GM21576 (cell line): ENCODE measurements at regions not wholly inside any gene's neighbourhood (a gene's known extent, or its start where the extent isn't known, plus 50 kb on each side); places are given as distances from the start of the nearest gene placed in this dataset.

Experiments used
- ATAC-seq: cut with Tn5 transposase; IDR thresholded peaks from one replicate; pipeline ENCODE4 v1.9.1; 2021; ENCODE audit warnings: mild to moderate bottlenecking, moderate library complexity; ENCODE audit not compliant: unreplicated experiment

DNA sequence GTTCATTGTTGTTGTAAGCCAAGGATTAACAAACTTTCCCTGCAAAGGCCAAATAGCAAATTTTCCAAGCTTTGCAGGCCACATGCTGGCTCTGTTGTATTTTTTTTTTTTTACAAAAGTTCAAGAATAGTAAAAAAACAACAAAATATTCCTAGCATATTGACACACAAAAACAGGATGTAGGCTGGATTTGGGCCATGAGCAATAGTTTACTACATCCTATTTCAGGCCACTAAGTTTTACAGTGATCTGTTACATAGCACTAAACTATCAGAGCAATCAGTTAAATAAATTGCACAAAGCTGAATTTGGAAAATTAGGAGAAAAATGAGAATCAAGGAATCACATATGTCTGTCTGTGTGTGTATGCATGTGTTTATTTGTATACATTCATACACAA is 491.8 kb upstream of the GHITM start:
- no peak for ATAC-seq

DNA sequence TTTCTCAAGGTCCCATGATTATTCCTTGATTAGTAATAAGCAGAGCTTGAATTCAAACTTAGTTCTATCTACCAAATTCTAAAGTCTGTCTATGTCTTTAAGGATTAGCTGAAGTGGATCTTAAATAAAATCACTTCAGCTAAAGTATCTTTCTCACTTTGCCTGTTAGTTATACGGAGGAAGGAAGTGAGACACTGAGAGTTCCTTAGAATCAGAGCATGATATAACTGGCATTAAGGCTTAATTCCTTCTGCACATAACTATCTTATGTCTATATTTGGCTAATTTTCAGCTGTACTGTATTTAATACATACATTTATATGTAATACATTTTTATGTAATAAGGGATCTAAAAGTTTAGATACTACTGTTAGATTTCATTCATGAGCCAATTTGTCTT is 491.1 kb upstream of the GHITM start:
- ATAC-seq: no peak

DNA sequence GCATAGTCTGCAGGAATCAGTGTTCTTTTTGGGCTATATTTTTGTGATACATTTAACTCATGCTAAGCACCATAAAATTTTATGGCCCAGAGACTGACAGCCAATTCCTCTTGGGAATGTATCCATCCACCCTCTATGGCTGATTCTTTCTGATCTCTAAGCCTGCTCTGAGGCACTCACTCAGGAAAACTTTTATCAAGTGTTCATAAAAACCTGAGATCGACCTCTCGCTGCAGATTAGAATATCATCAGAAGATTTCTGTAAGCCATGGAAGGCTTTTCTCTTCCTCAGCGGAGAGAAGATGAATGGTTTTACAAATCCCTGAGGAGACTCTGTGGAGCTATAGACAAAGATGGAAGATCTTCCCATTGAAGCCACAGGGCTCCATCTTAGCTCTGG is 489.8 kb upstream of the GHITM start:
- no peak for ATAC-seq

DNA sequence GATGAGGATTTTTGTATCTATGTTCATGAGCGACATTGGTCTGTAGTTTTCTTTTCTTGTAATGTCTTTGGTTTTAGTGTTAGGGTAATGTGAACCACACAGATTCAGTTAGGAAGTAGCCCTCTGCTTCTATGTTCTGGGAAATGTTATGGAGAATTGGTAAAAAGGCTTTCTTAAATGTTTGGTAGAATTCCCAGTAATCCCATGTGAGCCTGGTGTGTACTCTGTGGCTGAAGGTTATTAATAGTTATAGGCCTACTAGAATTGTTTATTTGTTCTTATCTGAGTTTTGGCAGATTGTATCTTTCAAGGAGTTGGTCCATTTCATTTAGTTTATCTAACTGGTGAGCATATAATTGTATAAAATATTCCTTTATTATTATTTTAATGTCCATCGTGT is 484.6 kb upstream of the GHITM start:
- no peak for ATAC-seq

DNA sequence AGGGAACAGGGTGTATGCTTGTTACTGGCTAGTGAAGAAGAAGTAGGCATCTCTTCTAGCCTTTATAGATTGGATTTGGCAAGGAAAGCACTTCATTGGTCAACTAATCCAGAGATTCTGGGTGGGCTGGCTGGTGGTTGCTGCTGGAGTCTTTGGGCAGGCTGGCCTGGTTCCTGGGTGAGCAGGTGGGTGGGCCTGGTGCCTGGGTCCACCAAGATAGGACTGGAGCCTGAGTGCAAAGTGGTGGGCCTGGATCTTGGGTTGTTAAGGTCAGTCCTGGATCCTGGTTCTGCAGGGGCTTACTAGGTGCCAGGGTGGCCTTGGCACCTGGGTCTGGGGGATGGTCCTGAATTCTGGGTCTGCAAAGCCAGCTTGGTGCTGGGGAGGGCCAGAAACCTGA is 482.4 kb upstream of the GHITM start:
- no peak for ATAC-seq

DNA sequence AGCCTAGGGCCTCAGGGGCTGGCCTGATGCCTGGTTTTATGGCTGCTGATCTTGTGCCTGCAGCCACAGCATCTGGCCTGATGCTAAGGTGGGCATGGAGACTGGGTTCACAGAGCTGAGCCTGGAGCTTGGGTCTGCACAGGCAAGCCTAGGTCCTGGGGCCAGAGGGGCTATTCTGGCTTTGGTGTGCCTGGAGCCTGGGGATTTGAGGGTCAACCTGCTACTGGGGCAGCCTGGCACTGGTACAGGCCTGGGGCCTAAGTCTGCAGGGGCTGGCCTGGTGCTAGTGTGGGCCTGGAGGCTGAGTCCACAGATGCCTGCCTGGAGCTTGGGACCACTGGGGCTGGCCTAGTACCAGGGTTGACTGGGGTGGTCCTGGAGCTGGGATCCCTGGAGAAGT is 481.8 kb upstream of the GHITM start:
- ATAC-seq: no peak

DNA sequence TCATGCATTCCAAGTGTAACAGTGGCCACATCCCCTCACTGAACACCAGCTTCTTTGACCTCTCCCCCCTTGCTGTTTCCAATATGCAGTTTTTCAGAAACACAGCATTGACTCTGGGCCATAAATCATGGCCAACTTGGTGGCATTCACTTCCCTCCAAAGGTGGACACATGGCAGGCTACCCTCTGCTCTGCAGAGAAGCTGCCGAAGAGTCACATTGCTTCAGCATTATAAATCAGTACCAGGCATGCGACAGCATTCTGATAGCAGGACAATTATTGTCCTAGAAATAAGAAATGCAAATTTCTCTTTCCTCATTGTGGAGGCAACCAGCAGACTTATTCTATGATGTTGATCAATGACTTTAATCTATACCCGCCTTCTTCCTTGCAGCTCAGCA is 475.4 kb upstream of the GHITM start:
- no peak for ATAC-seq

DNA sequence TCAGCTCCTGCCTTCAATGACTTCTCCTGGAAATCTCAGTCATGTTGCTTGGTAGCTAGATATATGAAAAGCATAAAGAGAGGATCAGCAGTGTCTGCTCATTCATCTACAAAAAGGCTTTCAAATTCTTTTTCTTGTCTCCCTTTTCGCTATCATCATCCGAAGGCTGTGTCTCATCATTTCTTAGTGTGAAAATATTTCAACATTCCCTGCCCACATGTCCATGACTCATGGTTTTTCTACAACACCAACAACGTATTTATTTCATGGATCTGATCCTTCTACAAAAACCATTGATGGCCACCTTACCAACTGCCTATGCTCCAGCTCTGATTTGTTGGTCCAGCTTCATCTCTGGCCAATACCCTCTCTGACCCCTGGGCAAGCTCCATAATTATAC is 472.5 kb upstream of the GHITM start:
- no peak for ATAC-seq

DNA sequence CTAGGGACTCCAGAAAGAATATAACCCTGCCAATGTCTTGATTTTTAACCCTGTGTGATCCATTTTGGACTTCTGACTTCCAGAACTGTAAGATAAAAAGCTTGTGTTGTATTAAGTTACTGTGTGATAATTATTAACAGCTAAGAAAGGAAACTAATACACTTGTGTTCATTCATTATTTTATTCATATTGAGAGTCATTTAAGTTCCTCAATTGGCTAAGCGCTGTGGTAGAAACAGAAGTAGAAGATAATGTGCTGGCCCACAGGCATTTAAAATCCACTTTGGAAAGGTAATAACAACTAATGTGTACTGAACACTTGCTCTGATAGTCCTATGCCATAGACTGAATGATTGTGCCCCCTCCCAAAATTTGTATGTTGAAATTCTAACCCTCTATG is 471.7 kb upstream of the GHITM start:
- no peak for ATAC-seq

DNA sequence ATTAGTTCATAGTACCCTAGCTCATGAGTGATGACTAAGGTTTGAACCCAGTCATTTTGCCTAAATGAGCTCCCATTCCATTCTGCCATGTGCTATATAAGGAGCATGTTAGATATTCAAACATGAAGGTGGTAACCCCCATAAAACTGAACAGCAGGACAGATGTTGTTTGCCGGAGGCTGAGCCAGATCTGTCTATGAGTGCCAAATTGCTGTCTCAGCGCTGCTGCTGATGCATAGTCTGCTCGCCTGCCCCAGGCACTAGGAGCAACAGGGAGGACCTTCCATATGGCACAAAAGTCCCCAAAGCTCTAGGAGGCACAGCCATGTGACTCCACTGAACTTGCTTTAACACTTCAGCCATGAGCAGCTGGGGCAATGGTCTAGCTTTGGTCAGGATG is 466.0 kb upstream of the GHITM start:
- no peak for ATAC-seq

DNA sequence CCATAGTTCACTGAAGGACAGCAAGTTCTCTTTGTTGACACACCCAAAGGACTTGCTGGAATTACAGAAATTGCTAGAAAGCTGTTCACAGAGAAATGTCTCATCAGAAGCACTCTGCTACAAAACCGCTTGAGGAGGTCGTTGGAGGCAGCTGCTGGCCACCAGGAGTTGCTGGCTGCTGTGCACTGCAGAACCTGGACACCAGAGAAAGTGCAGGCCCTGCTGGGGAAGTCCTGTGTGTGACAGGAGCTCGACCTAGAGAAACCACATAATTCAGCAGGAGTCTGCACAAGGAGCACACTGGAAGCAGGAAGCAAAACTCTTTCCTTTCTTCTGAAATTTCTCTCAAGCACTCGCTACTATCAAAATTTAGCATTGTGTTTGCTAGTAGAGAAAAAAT is 461.5 kb upstream of the GHITM start:
- no peak for ATAC-seq

DNA sequence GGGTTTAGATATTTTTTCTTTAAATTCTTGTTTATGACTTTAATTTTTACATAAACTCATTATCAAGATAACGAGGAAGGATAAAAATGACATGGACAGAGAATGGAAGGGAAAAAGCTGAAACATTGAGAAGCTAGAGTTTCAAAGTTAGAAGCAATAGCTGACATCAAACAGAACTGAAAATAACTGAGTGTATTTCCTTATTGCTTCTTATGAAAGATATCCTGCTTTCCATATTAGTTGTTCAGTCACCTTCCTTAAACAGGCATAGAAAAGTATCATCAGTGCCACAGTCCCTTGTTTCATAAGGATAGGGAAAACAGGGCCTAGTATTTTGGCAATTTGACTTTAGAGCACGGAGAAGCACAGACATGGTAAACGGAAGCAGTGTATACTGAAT is 460.5 kb upstream of the GHITM start:
- ATAC-seq: peak; percentile 32

DNA sequence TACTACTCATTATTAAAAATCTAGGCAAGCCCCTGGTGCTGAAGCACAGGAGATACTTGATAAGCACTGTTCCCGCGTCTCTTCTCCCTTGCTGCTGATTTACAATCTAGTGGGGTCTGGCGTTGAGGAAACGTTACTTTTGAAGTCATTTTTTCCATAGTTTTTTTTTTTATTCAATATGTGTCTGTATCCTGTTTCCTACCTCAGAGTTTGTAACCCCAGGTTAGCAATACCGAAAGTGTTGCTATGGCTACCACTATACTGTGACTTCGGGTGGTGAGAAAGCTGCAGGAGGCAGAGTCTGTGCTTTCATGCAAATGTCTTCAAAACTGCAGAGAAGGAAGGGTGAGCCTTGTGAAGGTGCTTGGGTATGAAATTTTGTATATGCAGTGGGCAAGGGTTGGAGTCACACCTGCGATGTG is 458.8 kb upstream of the GHITM start:
- peak; percentile 98 for ATAC-seq

DNA sequence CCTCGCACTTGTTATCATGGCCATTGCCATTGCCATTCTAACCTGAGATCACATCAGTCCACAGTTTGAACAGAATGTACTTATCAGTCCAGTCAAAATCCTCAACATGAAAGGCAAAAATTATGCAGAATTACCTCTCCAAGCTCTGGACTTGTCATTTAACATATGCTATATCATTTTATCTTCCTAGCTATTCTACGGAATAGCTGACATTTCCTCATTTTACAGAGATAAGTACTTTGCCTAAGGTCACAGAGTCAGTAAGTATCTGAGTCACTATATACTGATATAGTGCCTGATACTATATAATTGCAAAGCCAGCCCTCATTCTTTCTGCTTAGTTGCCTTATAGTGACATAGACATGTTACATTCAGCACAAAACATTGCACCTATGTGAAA is 456.9 kb upstream of the GHITM start:
- ATAC-seq: no peak

DNA sequence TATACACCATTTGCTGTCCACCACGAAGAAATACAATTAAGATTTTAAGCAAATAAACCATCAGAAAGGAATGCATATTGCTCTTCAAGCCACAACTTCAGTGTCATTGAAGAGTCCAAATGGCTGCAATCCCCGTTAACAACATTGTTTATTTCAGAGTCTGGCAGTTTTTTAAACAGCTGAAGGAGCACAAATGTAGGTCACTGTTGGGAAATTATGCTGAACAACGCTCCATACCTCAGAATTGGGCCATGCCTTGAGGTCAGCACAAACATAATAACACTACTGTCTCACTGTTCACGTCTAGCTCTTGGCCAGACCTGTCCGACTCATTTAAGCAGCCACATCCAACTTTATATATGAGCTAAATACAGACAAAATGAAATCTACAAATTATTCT is 453.9 kb upstream of the GHITM start:
- no peak for ATAC-seq

DNA sequence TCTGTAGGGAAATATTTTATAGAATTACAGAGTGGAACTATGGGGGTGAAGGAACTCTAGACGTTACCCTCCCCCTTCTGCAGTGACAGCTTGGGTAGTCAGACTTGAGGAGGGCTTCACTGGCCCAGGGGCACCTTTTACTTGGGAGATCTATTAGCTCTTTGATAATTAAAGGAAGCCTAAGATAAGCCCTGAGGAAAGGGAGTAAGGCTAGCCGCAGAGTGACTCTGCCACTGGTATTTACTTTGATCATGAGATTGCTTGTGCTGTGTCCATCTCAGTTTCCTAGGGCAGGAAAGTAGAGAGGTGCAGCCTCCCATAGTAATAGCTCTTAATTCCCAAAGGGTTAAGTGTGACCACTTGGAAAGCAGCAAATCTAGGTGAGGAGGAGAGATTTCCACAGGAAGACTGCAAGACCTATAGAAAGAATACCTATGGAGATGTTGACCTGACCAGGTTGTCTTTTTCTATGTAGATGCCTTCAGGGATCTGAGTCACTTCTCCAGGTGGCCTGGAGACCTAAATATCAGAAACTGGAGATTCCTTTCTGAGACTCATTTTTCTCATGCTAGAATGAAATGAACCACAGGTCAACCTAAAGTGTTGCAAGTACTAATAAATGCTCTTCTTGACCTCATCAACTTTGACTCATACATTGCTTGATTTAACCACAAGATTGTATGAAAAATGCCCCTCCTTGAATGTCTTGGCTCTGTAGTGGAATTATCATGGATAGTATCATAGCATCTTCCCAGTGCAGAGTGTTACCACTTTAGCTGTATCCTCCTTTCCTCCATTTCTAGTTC is 447.3 kb upstream of the GHITM start:
- no peak for ATAC-seq

DNA sequence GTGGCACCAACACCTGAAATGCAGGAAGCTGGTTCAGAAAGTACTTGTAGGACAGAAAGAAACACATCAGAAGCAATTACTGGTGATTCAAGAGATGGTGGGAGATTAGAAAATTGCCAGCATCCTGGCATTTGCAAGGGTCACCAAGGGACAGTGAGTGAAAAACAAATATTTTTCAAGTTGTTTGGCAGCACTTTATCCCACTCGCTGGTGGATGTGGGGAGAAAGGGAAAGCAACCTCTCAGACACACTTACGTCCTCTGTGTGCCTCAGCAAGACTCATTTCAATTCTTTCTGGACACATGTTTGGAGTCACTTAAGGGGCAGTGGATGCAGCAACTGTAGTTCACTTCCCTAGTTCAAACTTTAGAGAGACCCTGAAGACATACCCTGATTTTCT is 440.4 kb upstream of the GHITM start:
- ATAC-seq: no peak

DNA sequence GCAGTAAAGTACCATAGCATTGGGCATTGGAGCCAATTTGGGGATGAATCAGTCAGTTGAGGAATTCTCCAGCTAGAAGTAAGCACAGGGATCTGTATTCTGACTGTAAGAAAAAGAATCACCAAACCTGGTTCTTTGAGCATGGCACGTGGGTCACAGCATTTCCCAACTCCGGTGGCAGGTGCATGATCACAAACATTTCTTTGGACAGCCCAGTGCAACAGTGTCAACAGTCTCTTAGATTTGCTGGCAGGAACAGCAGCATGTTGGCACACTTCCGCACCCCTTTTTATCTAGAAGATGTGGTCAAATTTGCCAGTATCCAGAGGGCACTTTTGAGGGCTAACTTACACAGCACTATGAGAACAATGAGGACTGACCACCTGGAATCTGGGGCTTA is 437.5 kb upstream of the GHITM start:
- no peak for ATAC-seq

DNA sequence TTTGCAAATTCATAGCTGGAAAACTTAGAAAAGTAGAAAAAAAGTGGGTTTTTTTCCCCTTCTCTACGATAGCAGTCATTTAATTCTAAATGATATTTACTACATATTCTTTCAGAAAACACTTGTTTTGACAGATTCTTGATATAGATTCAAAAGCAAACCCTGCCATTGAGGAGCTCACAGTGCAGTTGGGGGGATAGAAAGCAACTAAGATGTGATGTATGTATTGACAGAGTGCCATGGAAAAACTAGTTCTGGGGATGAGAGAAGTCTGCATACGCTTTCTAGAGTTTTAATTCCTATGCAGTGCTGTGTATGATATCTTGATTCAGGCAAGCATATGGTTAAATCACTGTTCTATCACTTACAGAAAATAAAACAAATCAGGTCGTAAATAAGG is 436.6 kb upstream of the GHITM start:
- no peak for ATAC-seq

DNA sequence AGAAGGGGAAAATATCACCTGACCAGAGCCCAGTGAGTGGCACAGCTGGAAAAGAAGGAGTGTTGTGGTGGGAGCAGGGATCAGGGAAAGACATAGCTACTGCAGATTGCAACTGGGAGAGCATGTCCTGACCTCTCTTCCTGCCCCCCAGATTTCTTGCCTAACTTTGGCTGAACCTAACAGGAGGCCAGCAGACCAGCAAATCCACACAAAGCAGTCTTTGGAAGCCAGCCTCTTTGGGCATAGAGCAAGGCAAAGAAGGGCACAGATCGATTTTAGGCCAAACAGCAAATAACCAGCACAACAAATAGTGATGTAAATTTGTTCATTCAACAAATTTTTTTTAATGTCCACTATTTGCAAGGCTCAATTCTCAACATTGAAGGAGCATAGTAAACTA is 433.2 kb upstream of the GHITM start:
- no peak for ATAC-seq

DNA sequence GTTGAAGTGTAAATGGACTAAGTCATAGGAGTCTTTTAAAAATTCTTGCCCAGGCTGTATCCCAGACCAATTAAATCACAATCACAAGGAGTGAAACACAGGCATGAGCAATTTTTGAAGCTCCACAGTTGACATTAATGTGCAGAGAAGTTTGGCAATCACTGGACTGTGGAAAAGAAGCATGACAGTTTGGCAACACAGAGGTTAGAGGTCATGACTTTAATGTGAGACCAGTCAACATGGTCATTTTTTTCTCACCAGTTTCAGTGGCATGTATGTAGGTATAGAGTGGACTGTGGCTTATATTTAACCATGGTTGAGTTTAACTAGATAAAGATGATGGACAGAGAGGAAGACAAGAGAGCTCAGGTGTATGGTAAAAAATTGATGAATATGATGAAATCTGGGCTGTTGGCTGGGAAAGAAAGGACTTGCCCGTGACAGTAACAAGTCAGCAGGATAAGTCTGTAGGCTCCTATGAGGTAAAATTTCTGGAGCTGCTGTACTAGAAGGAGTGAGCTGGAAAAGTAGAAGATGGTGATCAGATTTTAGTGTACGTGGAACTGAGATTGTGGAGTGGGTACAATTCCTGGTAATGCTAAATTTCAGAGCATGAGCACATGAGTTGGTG is 432.2 kb upstream of the GHITM start:
- ATAC-seq: no peak

DNA sequence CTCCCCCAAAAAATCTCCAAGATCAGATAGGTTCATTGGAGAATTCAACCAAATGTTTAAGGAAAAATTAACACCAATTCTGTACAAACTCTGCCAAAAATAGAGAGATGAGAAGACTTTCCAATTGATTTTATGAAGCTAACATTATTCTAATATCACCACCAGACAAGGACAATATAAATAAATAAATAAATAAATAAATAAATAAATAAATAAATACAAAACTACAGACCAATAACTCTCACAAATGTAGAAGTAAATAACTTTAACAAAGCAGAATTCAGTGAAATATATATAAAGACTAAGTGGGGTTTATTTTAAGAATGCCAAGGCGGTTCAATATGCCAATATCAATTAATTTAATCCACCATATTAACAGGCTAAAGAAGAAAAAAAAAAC is 425.9 kb upstream of the GHITM start:
- no peak for ATAC-seq

DNA sequence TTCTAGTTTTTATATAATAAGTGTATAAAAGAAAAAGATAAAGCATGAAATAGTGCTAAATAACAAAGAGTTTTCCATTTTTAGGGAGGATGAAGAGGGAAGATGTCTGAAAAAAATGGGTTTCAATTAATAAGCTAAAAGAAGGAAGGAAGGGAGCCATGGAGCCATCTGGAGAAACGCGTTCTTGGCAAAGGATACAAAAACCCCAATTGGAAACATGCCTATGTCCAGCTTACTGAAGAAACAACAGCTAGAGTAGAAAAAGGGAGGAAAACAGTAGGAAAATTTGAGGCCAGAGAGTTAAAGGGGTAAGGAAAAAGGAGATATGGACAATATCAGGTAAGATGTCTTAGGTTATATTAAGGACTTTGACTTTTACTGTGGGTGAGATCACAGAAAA is 416.2 kb upstream of the GHITM start:
- no peak for ATAC-seq
